Testis (tissue), 2 donors: ENCODE measurements at regions not wholly inside any gene's neighbourhood (a gene's known extent, or its start where the extent isn't known, plus 50 kb on each side); places are given as distances from the start of the nearest gene placed in this dataset.

Experiments used
- DNase-seq: peaks from one replicate; pipeline ENCODE4 v3.0.0-alpha.2; 2019
- H3K27ac ChIP-seq, 2 donors: fragments of 200-600 bp; sonication (generic); one replicate each; pipeline ENCODE4 v1.5.1; 2019
- H3K27me3 ChIP-seq: fragments of 200-600 bp; sonication (generic); one replicate; pipeline ENCODE4 v1.5.1; 2019
- H3K36me3 ChIP-seq: fragments of 200-600 bp; sonication (generic); one replicate; pipeline ENCODE4 v1.5.1; 2017; ENCODE audit warnings: low read depth; ENCODE audit errors: missing control alignments
- H3K4me1 ChIP-seq: fragments of 200-600 bp; sonication (generic); one replicate; pipeline ENCODE4 v1.5.1; 2019
- H3K4me3 ChIP-seq, 2 donors: fragments of 200-600 bp; sonication (generic); one replicate each; pipeline ENCODE4 v1.5.1; 2017 to 2019
- H3K9me3 ChIP-seq: fragments of 200-600 bp; sonication (generic); one replicate; pipeline ENCODE4 v1.5.1; 2017
- POLR2A ChIP-seq: fragments of 450-650 bp; IDR thresholded peaks from one replicate; pipeline ENCODE4 v1.6.1; 2017; ENCODE audit warnings: antibody characterized with exemption, mild to moderate bottlenecking, moderate library complexity
- WGBS, 2 donors: methylation state at CpG; one replicate each; pipeline ENCODE4 v1.1.5; 2018; 5-methylcytosine and 5-hydroxymethylcytosine counted together
- intact Hi-C: fragments of 100-400 bp; cut with DNase I; formaldehyde crosslinking; loops from one replicate; pipeline ENCODE4 v1.15.1; 2023; ENCODE audit warnings: low total_unique reads
- TF ChIP-seq, protein P1 (sequence below), 3 experiments: fragments of 450-650 bp in 2 of 3; fragments of 200-600 bp in 1 of 3; sonication (generic) in 1 of 3; IDR thresholded peaks; one replicate each; pipeline ENCODE4 v1.5.1; 2016 to 2019; ENCODE audit warnings: antibody characterized with exemption in 3 of 3, mild to moderate bottlenecking in 2 of 3, moderate library complexity in 1 of 3

DNA sequence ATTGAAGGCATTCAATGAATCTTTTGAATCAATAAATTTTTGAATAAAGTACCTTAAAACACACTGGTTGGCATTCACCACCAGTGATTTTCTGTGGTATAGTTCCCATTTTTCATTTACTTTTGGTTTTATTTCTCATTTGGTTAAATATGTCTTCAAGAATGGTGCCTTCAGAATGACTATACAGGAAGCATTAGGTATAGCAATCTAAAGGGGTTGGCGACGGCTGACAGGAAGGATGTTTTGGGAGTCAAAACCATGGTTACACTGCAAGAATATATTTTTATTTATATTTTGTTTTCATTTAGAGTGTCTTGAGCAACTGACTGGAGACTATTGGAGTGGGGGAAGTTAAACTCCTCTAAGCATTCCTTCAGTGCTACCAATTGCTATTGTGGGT lies 235.7 kb downstream of the HTR1A start:
- no peaks in the 10 kb centered on the region for H3K36me3 ChIP-seq
- no peaks in the 10 kb centered on the region for H3K9me3 ChIP-seq
- no peak for DNase-seq
- TF ChIP-seq, protein P1, sequence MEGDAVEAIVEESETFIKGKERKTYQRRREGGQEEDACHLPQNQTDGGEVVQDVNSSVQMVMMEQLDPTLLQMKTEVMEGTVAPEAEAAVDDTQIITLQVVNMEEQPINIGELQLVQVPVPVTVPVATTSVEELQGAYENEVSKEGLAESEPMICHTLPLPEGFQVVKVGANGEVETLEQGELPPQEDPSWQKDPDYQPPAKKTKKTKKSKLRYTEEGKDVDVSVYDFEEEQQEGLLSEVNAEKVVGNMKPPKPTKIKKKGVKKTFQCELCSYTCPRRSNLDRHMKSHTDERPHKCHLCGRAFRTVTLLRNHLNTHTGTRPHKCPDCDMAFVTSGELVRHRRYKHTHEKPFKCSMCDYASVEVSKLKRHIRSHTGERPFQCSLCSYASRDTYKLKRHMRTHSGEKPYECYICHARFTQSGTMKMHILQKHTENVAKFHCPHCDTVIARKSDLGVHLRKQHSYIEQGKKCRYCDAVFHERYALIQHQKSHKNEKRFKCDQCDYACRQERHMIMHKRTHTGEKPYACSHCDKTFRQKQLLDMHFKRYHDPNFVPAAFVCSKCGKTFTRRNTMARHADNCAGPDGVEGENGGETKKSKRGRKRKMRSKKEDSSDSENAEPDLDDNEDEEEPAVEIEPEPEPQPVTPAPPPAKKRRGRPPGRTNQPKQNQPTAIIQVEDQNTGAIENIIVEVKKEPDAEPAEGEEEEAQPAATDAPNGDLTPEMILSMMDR (IDR thresholded peaks at IDR 0.05): no peak
- TF ChIP-seq POLR2A: no peak
- intact Hi-C loops: no loop called here
- H3K27ac ChIP-seq: no peak overlapping the region
- no peak overlapping the region for H3K4me3 ChIP-seq
- WGBS, 2 donors: 84 to 89% methylated on average over 2 of the region's 2 CpGs
- no peaks in the 10 kb centered on the region for H3K4me1 ChIP-seq
- H3K27me3 ChIP-seq: no peaks in the 10 kb centered on the region

DNA sequence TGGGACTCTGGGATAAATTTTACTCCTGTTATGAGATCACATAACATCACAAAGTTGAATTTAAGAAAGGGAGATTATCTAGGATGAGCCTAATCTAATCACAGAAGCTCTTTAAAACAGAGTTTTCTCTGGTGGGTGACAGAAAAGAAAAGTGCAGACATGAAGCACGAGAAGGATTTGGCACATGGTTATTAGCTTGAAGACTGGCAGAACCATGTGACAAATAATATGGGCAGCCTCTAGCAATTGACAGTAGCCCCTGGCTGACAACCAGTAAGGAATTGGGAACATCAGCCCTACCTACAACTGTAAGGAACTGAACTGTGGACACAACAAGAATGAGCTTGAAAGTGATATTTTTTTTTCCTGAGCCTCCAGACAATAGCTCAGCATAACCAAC lies 243.1 kb downstream of the HTR1A start:
- Histone ChIP-seq H3K27ac (no peak overlapping the region), H3K27me3 (no peaks in the 10 kb centered on the region), H3K36me3 (no peaks in the 10 kb centered on the region), H3K9me3 (no peaks in the 10 kb centered on the region), H3K4me1 (no peaks in the 10 kb centered on the region), H3K4me3 (no peak overlapping the region)
- TF ChIP-seq, protein P1 (IDR thresholded peaks at IDR 0.05): no peak
- no peak for TF ChIP-seq POLR2A
- WGBS, 2 donors: 81 to 83% methylated on average over 1 of the region's 1 CpG
- intact Hi-C loops: no loop called here
- DNase-seq: no peak

DNA sequence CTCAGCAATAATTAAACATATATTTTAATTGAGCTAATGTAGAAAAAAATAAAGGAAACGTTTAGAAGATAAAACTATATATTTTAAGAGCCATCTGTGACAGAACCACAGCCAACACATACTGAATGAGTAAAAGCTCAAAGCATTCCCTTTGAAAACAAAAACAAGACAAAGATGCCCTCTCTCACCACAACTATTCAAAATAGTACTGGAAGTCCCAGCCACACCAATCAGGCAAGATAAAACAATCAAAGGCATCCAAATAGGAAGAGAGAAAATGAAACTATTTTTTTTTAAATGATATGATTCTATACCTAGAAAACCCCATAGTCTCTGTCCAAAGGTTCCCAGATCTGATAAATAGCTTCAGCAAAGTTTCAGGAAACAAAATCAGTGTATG lies 262.0 kb downstream of the HTR1A start:
- DNase-seq: no peak
- intact Hi-C loops: no loop called here
- Histone ChIP-seq H3K27me3 (no peaks in the 10 kb centered on the region), H3K9me3 (no peaks in the 10 kb centered on the region), H3K4me1 (no peaks in the 10 kb centered on the region), H3K4me3 (no peak overlapping the region), H3K27ac (no peak overlapping the region), H3K36me3 (no peaks in the 10 kb centered on the region)
- TF ChIP-seq, protein P1 (IDR thresholded peaks at IDR 0.05): no peak
- TF ChIP-seq POLR2A: no peak
- 23 to 52% methylated on average over 1 of the region's 1 CpG for WGBS, 2 donors

DNA sequence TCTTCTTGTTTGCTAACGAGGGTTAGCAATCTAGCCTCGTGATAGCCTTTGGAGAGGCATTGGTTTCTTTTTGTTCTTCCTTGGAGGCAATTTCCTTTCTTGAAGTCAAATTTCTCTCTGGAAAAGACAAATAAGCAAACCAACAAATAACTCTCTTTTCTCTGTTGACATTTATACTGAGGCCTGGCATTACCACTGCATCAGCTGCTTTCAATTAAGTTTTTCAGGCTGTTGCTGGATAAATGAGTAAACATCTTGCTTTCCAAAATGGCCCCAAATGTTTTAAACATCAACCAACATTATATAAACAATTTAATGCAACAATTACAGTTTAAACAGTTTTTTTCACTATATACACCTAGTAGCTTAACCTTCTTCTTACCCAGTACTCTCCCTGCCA lies 264.4 kb downstream of the HTR1A start:
- H3K4me3 ChIP-seq: no peak overlapping the region
- TF ChIP-seq, protein P1 (IDR thresholded peaks at IDR 0.05): no peak
- no peak for TF ChIP-seq POLR2A
- no peaks in the 10 kb centered on the region for H3K27me3 ChIP-seq
- DNase-seq: no peak
- intact Hi-C loops: no loop called here
- H3K9me3 ChIP-seq: no peaks in the 10 kb centered on the region
- no peaks in the 10 kb centered on the region for H3K36me3 ChIP-seq
- no peak overlapping the region for H3K27ac ChIP-seq
- 66 to 73% methylated on average over 2 of the region's 2 CpGs for WGBS, 2 donors
- H3K4me1 ChIP-seq: no peaks in the 10 kb centered on the region

DNA sequence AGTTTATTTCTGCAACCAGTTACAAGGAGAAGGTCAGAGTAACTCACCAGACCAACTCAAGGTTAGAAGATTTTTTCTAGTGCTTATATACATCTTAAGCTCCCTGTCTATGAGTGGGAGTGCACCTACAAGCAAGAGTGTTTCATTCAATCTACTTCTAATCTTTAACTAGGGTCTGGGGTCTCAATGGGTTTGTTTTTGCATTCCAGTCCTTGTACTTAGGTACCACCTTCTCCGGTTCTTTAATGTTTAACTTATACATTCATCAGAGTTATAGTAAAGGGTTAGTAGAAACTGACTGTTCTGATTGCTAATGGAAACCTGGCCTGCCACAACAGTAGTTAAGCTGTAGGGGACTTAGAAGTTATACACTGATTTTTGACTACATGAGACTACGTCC lies 271.7 kb downstream of the HTR1A start:
- no peak for DNase-seq
- Histone ChIP-seq H3K27ac (no peak overlapping the region), H3K4me1 (no peaks in the 10 kb centered on the region), H3K27me3 (no peaks in the 10 kb centered on the region), H3K4me3 (no peak overlapping the region), H3K36me3 (no peaks in the 10 kb centered on the region), H3K9me3 (no peaks in the 10 kb centered on the region)
- TF ChIP-seq POLR2A: no peak
- TF ChIP-seq, protein P1 (IDR thresholded peaks at IDR 0.05): no peak
- WGBS, 2 donors: 87 to 98% methylated on average over 2 of the region's 2 CpGs
- intact Hi-C loops: no loop called here
